ENCODE measurements at regions not wholly inside any gene's neighbourhood (a gene's known extent, or its start where the extent isn't known, plus 50 kb on each side); places are given as distances from the start of the nearest gene placed in this dataset.
"Not testable (repeated sequence)": the region's sequence is repeated elsewhere in the genome, so short reads cannot be mapped to it uniquely, and the experiment has no call there.

DNA sequence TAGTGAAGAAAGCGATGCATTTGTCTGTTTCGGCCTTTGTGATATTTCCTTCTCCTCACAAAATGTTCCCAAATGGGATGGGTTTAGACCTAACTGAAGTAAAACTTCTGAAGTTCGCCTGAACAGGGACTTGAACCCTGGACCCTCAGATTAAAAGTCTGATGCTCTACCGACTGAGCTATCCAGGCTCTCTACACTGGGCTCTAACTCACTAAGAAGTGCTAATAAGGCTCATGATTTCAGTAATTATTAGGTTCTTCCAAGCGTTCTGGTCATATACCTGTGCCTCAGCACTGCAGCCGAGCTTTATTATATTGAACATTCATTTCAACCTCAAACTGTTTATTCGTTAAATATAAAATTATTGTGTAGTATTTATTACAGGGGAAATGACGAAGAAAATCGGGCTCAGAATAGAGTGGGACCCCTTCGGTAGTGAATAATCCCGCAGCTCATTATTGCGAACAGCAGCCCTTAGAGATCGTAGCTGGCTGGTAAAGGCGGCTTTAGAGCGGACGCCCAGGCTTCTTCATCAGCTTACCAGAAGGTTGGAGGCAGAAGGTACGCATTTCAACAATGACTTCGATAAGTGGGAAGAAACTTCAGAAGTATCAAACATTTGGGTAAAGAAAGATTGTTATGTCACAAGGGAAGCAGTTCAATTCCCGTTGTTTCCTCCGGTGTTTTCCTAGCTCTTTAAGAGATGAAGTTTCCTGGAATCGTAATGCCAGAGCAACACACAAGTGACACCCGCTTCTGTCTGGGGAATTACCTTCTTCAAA lies 119.0 kb upstream of the ZNF184 start:
- DNase-seq (ENCODE audit: low read depth, low spot score) = no peak

GRCh38 chr6:27585316-27585715 lies 112.4 kb upstream of the ZNF184 start:
- not testable (repeated sequence) for DNase-seq (ENCODE audit: low read depth, low spot score)

DNA sequence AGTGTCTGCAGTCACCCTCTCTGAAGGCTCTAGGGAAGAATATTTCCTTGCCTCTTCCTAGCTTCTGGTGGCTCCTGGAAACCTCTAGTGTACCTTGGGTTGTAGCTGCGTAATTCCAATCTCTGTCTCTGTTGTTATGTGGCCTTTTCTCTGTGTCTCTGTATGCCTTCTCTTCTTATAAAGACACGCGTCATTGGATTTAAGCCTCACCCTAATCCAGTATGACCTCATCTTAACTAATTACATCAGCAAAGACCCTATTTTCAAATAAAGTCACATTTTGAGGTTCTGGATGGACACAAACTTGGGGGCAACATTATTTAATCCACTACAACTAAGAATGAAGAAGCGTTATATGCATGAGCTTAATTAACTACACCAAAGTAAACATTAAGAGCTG lies 111.4 kb upstream of the ZNF184 start:
- DNase-seq (ENCODE audit: low read depth, low spot score) = no peak

- no peak for DNase-seq (ENCODE audit: low read depth, low spot score)
These were observed 110.2 kb upstream of the ZNF184 start for GRCh38 chr6:27582928-27583725.

GRCh38 chr6:27579973-27580372 lies 107.1 kb upstream of the ZNF184 start:
- DNase-seq (ENCODE audit: low read depth, low spot score) = no peak

GRCh38 chr6:27577922-27578321 lies 105.0 kb upstream of the ZNF184 start:
- DNase-seq (ENCODE audit: low read depth, low spot score) = no peak

GRCh38 chr6:27575594-27576361 lies 102.9 kb upstream of the ZNF184 start:
- DNase-seq (ENCODE audit: low read depth, low spot score) = no peak

DNA sequence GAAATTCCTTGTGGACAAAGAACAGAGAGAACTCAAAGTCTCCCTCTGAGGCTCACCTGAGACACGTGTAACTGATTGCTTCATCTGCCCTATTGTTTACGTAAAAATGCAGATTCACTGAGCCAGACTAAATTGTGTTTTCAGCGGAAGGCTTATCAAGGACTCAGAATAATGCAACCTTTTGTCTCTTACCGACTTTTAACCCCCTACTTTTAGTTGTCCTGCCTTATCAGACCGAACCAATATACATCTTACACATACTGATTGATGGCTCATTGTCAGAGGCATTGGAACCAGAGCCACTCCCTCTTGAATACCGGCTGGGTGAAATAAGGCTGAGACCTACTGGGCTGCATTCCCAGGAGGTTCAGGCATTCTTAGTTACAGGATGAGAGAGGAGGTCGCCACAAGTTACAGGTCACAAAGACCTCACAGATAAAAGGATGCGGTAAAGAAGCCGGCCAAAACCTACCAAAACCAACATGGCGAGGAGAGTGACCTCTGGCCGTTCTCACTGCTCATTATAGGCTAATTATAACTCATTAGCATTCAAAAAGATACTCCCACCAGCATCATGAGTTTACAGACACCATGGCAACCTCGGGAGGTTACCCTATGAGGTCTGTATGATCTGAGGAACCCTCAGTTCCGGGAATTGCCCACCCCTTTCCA lies 95.5 kb upstream of the ZNF184 start:
- no peak for DNase-seq (ENCODE audit: low read depth, low spot score)

DNA sequence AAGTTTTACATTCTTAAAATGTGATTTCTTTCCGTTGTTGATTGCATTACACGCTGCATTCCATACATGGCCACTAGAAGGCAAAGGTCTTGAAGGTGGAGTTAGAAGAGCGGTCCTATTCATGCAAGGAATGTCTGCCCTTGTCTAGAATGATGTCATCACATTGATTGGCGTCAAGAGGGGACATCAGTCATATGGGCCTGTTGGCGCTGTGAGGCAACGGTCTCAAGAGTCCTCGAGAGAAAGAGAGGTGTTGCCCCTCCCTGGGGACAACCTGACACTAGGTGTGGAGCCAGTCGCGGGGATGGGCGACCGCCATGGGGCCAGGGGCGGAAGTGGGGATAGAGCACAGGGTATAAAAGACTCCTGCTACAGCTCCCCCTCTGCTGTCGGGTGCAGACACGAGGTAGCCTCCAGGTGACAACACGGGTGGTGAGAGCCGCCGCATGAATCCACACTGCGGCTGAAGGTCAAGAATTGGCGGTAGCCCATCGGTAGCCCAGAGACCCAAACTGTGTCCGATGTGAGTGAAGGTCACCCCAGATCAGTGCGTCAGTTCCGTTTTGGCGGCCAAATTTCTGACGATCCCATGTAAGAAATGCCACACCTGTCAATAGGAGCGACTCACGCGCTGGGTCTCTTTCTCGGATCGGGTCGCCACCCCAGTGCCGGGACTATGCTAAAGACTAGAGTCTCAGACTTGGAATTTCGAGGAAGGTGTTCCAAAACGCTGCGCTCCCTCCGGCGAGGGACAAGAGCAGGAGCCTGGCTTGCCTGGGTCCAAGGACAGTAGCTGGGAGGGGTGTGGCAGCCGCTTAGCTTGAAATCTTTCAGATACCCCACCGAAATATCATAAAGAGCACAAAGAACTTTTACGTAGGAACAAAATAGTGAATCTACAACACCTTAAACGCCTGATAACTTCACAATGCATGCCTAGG lies 93.2 kb upstream of the ZNF184 start:
- no peak for DNase-seq (ENCODE audit: low read depth, low spot score)

DNA sequence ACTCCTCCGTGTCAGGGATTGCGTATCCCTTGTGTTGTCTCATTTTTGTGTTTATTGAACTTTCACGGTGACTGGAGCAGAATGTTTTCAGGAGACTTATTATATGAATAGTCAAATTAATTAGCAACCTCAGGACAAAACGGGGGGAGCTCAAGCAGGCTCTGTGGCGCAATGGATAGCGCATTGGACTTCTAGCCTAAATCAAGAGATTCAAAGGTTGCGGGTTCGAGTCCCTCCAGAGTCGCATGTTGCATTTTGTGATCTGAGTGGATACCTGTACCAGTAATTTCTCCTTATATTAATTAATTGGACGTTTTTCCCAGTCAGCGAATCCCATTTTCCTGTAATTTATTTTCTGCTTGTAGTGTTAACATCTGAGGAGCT lies 89.1 kb upstream of the ZNF184 start:
- DNase-seq (ENCODE audit: low read depth, low spot score) = no peak

- no peak for DNase-seq (ENCODE audit: low read depth, low spot score)
These were observed 85.3 kb upstream of the ZNF184 start for GRCh38 chr6:27558028-27558724.

GRCh38 chr6:27556406-27556805 lies 83.5 kb upstream of the ZNF184 start:
- no peak for DNase-seq (ENCODE audit: low read depth, low spot score)

- DNase-seq (ENCODE audit: low read depth, low spot score) = no peak
These were observed 80.4 kb upstream of the ZNF184 start for GRCh38 chr6:27553123-27553904.

GRCh38 chr6:27551607-27552006 lies 78.7 kb upstream of the ZNF184 start:
- DNase-seq (ENCODE audit: low read depth, low spot score) = no peak

- DNase-seq (ENCODE audit: low read depth, low spot score) = no peak
These were observed 77.8 kb upstream of the ZNF184 start for GRCh38 chr6:27550692-27551091.

- not testable (repeated sequence) for DNase-seq (ENCODE audit: low read depth, low spot score)
These were observed 76.3 kb upstream of the ZNF184 start for GRCh38 chr6:27549241-27549598.

GRCh38 chr6:27547157-27548075 lies 74.5 kb upstream of the ZNF184 start:
- DNase-seq (ENCODE audit: low read depth, low spot score) = no peak

DNA sequence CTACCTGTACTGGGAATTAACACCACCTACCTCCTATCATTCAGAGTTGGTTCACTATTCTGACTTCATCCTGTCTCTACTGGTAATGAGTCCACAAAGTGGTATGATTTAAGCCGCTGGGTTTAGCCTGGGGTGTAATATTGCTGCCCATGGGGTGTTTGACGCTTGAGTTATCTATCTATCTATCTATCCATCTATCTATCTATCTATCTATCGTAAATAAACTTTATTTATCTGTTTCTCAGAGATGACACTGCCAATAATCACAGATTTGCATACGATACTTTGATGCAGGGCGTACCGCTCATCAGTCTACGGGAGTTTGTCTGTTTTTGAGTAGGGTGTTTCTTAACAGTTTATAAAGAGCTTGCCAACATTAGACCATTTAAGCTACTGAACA lies 73.6 kb upstream of the ZNF184 start:
- DNase-seq (ENCODE audit: low read depth, low spot score) = no peak

All from activated naive CD8-positive, alpha-beta T cell treated with anti-CD3 and anti-CD28 coated beads, Interleukin-2, amount 50 U/mL, for 16 hours (primary cell).